ENCODE measurements at regions not wholly inside any gene's neighbourhood (a gene's known extent, or its start where the extent isn't known, plus 50 kb on each side); places are given as distances from the start of the nearest gene placed in this dataset.

DNA sequence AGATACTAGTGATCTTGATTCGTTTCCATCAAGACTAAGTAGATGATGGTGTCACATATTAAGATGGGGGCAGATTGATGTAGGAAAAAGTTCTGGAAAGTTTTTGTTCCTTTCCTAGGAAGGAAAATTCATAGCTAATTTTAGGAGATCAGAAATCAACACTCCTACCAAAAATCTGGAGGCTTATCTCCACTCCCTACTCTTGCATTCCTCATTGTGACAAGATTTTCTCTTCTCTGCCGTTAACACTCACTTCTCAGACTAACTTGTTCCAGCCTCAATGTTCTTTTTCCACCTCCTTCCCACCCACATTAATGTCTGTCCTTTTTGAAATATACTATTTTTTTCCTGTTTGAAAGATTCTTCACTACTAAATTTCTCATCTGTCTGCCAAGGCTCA, 851.9 kb upstream of the GHITM start:
- no peak overlapping the region for H3K4me3 ChIP-seq (replicated peaks in 1 of 2; ENCODE audit: low read depth in 1 of 2, low read length in 2 of 2)
- DNase-seq (ENCODE audit: low read depth, low spot score) (no peak), ATAC-seq (no peak)
- no peak overlapping the region for H3K9ac ChIP-seq (ENCODE audit: low read length)
- ChIA-PET POLR2A (no interaction called here), RAD21 (ENCODE audit: low non-redundant PET in 1 of 2, low total read pairs in 2 of 2, uncharacterized antibody in 2 of 2, unreplicated experiment in 2 of 2) (no interaction called here), CTCF (no interaction called here)
- H4K20me1 ChIP-seq (ENCODE audit: insufficient read depth) = no peaks in the 10 kb centered on the region
- no peak overlapping the region for H2AFZ ChIP-seq (ENCODE audit: low read depth, low read length, poor library complexity, severe bottlenecking)
- H3K36me3 ChIP-seq (ENCODE audit: control insufficient read depth in 1 of 2, insufficient read depth in 2 of 2, low read length in 2 of 2) = no peaks in the 10 kb centered on the region
- H3K4me2 ChIP-seq (ENCODE audit: low read length) = no peak overlapping the region
- H3K9me2 ChIP-seq (ENCODE audit: insufficient read depth) = no peaks in the 10 kb centered on the region
- TF ChIP-seq CTCF (IDR thresholded peaks at IDR 0.05 in 2 of 3, conservative IDR thresholded peaks at IDR 0.05 in 1 of 3; ENCODE audit: borderline replicate concordance in 1 of 3, insufficient read depth in 1 of 3, low read depth in 2 of 3, low read length in 2 of 3) = no peak
- TF ChIP-seq EZH2phosphoT487 (IDR thresholded peaks at IDR 0.05; ENCODE audit: borderline replicate concordance) = no peak
- no peak for TF ChIP-seq YY1 (IDR thresholded peaks at IDR 0.05; ENCODE audit: extremely low read depth, insufficient replicate concordance, low read depth, low read length)
- TF ChIP-seq TCF7L2 (IDR thresholded peaks at IDR 0.05; ENCODE audit: borderline replicate concordance, extremely low read depth, insufficient read depth, insufficient read length) = no peak
- TF ChIP-seq, protein P1, sequence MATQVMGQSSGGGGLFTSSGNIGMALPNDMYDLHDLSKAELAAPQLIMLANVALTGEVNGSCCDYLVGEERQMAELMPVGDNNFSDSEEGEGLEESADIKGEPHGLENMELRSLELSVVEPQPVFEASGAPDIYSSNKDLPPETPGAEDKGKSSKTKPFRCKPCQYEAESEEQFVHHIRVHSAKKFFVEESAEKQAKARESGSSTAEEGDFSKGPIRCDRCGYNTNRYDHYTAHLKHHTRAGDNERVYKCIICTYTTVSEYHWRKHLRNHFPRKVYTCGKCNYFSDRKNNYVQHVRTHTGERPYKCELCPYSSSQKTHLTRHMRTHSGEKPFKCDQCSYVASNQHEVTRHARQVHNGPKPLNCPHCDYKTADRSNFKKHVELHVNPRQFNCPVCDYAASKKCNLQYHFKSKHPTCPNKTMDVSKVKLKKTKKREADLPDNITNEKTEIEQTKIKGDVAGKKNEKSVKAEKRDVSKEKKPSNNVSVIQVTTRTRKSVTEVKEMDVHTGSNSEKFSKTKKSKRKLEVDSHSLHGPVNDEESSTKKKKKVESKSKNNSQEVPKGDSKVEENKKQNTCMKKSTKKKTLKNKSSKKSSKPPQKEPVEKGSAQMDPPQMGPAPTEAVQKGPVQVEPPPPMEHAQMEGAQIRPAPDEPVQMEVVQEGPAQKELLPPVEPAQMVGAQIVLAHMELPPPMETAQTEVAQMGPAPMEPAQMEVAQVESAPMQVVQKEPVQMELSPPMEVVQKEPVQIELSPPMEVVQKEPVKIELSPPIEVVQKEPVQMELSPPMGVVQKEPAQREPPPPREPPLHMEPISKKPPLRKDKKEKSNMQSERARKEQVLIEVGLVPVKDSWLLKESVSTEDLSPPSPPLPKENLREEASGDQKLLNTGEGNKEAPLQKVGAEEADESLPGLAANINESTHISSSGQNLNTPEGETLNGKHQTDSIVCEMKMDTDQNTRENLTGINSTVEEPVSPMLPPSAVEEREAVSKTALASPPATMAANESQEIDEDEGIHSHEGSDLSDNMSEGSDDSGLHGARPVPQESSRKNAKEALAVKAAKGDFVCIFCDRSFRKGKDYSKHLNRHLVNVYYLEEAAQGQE (IDR thresholded peaks at IDR 0.05; ENCODE audit: low read depth) = no peak
- TF ChIP-seq FOSL1 (IDR thresholded peaks at IDR 0.05; ENCODE audit: low read depth) = no peak
- no peaks in the 10 kb centered on the region for H3K4me1 ChIP-seq (ENCODE audit: control insufficient read depth in 1 of 2, insufficient read depth in 2 of 2, low read length in 2 of 2)
- BruUV-seq (replicated peaks) = no TSS peak
- H3K27ac ChIP-seq (ENCODE audit: low read depth, low read length) = no peak overlapping the region
- intact Hi-C loops (cut with micrococcal nuclease) = no loop called here
- peaks cover 4 to 15% of the 10 kb centered on the region in 2 experiments; a peak in 2 of 4 replicates for H3K9me3 ChIP-seq (ENCODE audit: control insufficient read depth in 1 of 2, insufficient read depth in 1 of 2, low read depth in 1 of 2, low read length in 2 of 2)
- no peaks in the 10 kb centered on the region for H3K27me3 ChIP-seq (ENCODE audit: insufficient read depth, low read length)
- no peaks in the 10 kb centered on the region for H3K79me2 ChIP-seq (ENCODE audit: insufficient read depth, low read length)

Measured in HCT116 (cell line).